MM.1S (cell line): ENCODE measurements at regions not wholly inside any gene's neighbourhood (a gene's known extent, or its start where the extent isn't known, plus 50 kb on each side); places are given as distances from the start of the nearest gene placed in this dataset.

Experiments used
- DNase-seq: peaks from one replicate; pipeline ENCODE4 v3.0.0-alpha.2; 2015
- H2AFZ ChIP-seq: fragments of 300-600 bp; sonication (generic); 2 replicates; pipeline ENCODE4 v1.6.0; 2016; ENCODE audit warnings: antibody characterized with exemption, low read length
- H3F3A ChIP-seq: fragments of 300-600 bp; sonication (generic); 2 replicates; pipeline ENCODE4 v1.6.1; 2016; ENCODE audit warnings: mild to moderate bottlenecking, antibody characterized with exemption, low read length, moderate library complexity, mixed read lengths; ENCODE audit not compliant: insufficient read depth
- H3K27ac ChIP-seq: fragments of 300-600 bp; sonication (generic); 2 replicates; pipeline ENCODE4 v1.5.1; 2016; ENCODE audit warnings: mild to moderate bottlenecking, low read length
- H3K27me3 ChIP-seq: fragments of 300-600 bp; sonication (generic); replicated peaks from 2 replicates; pipeline ENCODE4 v1.6.0; 2016; ENCODE audit warnings: low read length; ENCODE audit not compliant: insufficient read depth
- H3K36me3 ChIP-seq: fragments of 300-600 bp; sonication (generic); replicated peaks from 2 replicates; pipeline ENCODE4 v1.6.1; 2016; ENCODE audit warnings: mild to moderate bottlenecking, low read length, mixed read lengths; ENCODE audit not compliant: insufficient read depth
- H3K4me1 ChIP-seq: fragments of 300-600 bp; sonication (generic); 2 replicates; pipeline ENCODE4 v1.6.1; 2016; ENCODE audit warnings: low read length, mixed read lengths
- H3K4me2 ChIP-seq: fragments of 300-600 bp; sonication (generic); 2 replicates; pipeline ENCODE4 v1.6.0; 2016; ENCODE audit warnings: low read depth, low read length
- H3K4me3 ChIP-seq: fragments of 300-600 bp; sonication (generic); 2 replicates; pipeline ENCODE4 v1.5.1; 2016; ENCODE audit warnings: low read length, mixed read lengths
- H3K79me2 ChIP-seq: fragments of 300-600 bp; sonication (generic); 2 replicates; pipeline ENCODE4 v1.6.1; 2016; ENCODE audit warnings: mixed run types, low read length, mixed read lengths
- H3K9ac ChIP-seq: fragments of 300-600 bp; sonication (generic); 2 replicates; pipeline ENCODE4 v1.6.1; 2016; ENCODE audit warnings: low read length, mixed read lengths
- H3K9me2 ChIP-seq: fragments of 300-600 bp; sonication (generic); replicated peaks from 2 replicates; pipeline ENCODE4 v1.6.1; 2016; ENCODE audit warnings: mild to moderate bottlenecking, low read length, mixed read lengths; ENCODE audit not compliant: insufficient read depth
- H3K9me3 ChIP-seq: fragments of 300-600 bp; sonication (generic); replicated peaks from 2 replicates; pipeline ENCODE4 v1.6.1; 2016; ENCODE audit warnings: mild to moderate bottlenecking, low read length, mixed read lengths; ENCODE audit not compliant: insufficient read depth
- H4K20me1 ChIP-seq: fragments of 300-600 bp; sonication (generic); 2 replicates; pipeline ENCODE4 v1.6.1; 2016; ENCODE audit warnings: mild to moderate bottlenecking, low read length, moderate library complexity, mixed read lengths; ENCODE audit not compliant: insufficient read depth
- CTCF ChIP-seq: fragments of 300-600 bp; sonication (generic); IDR thresholded peaks from 2 replicates; pipeline ENCODE4 v1.5.1; 2016; ENCODE audit warnings: antibody characterized with exemption, low read length, mixed read lengths
- EZH2 ChIP-seq: fragments of 300-600 bp; sonication (generic); optimal IDR thresholded peaks from 2 replicates; pipeline ENCODE3; 2017; ENCODE audit warnings: low read depth, mild to moderate bottlenecking, antibody characterized with exemption, low read length, mixed read lengths
- EZH2phosphoT487 ChIP-seq: fragments of 300-600 bp; sonication (generic); IDR thresholded peaks from 2 replicates; pipeline ENCODE4 v1.6.1; 2018; ENCODE audit warnings: antibody characterized with exemption, low read length

GRCh38 chr14:51491036-51491545 lies 160.6 kb upstream of the FRMD6 start:
- no peak for TF ChIP-seq CTCF
- TF ChIP-seq EZH2 = no peak
- TF ChIP-seq EZH2phosphoT487 = no peak
- Histone ChIP-seq H3K4me1 (no peaks in the 10 kb centered on the region), H3K27me3 (no peaks in the 10 kb centered on the region), H4K20me1 (no peaks in the 10 kb centered on the region), H2AFZ (no peak overlapping the region), H3F3A (no peaks in the 10 kb centered on the region), H3K79me2 (no peaks in the 10 kb centered on the region), H3K4me2 (no peak overlapping the region), H3K4me3 (no peak overlapping the region), H3K9me3 (no peaks in the 10 kb centered on the region), H3K36me3 (no peaks in the 10 kb centered on the region), H3K9me2 (no peaks in the 10 kb centered on the region), H3K9ac (no peak overlapping the region), H3K27ac (no peak overlapping the region)
- DNase-seq = no peak

GRCh38 chr14:51491776-51492175 lies 159.9 kb upstream of the FRMD6 start:
- H3K9ac ChIP-seq = no peak overlapping the region
- no peaks in the 10 kb centered on the region for H3K4me1 ChIP-seq
- no peaks in the 10 kb centered on the region for H3K36me3 ChIP-seq
- DNase-seq = no peak
- H3F3A ChIP-seq = no peaks in the 10 kb centered on the region
- no peak overlapping the region for H2AFZ ChIP-seq
- TF ChIP-seq EZH2 = no peak
- TF ChIP-seq EZH2phosphoT487 = no peak
- no peak for TF ChIP-seq CTCF
- no peaks in the 10 kb centered on the region for H3K9me2 ChIP-seq
- H3K27ac ChIP-seq = no peak overlapping the region
- no peak overlapping the region for H3K4me3 ChIP-seq
- H3K9me3 ChIP-seq = no peaks in the 10 kb centered on the region
- H3K4me2 ChIP-seq = no peak overlapping the region
- H4K20me1 ChIP-seq = no peaks in the 10 kb centered on the region
- no peaks in the 10 kb centered on the region for H3K27me3 ChIP-seq
- H3K79me2 ChIP-seq = no peaks in the 10 kb centered on the region

GRCh38 chr14:51495319-51495718 lies 156.4 kb upstream of the FRMD6 start:
- no peaks in the 10 kb centered on the region for H3K79me2 ChIP-seq
- H3K36me3 ChIP-seq = no peaks in the 10 kb centered on the region
- no peak overlapping the region for H3K27ac ChIP-seq
- H3K9ac ChIP-seq = no peak overlapping the region
- H2AFZ ChIP-seq = no peak overlapping the region
- no peak for DNase-seq
- H4K20me1 ChIP-seq = no peaks in the 10 kb centered on the region
- no peaks in the 10 kb centered on the region for H3K4me1 ChIP-seq
- no peak overlapping the region for H3K4me2 ChIP-seq
- H3K27me3 ChIP-seq = no peaks in the 10 kb centered on the region
- no peaks in the 10 kb centered on the region for H3K9me3 ChIP-seq
- H3K4me3 ChIP-seq = no peak overlapping the region
- TF ChIP-seq EZH2 (no peak), CTCF (no peak), EZH2phosphoT487 (no peak)
- no peaks in the 10 kb centered on the region for H3F3A ChIP-seq
- H3K9me2 ChIP-seq = no peaks in the 10 kb centered on the region
